ENCODE measurements at regions not wholly inside any gene's neighbourhood (a gene's known extent, or its start where the extent isn't known, plus 50 kb on each side); places are given as distances from the start of the nearest gene placed in this dataset.

GRCh38 chr14:55845963-55846825 is 266.2 kb downstream of the KTN1 start:
- TF ChIP-seq HDGF (IDR thresholded peaks at IDR 0.05; ENCODE audit: borderline replicate concordance) (no peak), SP1 (IDR thresholded peaks at IDR 0.05) (no peak), BHLHE40 (IDR thresholded peaks at IDR 0.05; ENCODE audit: borderline replicate concordance) (no peak), TARDBP (IDR thresholded peaks at IDR 0.05) (no peak), LEF1 (IDR thresholded peaks at IDR 0.05; ENCODE audit: borderline replicate concordance) (no peak), SUZ12 (IDR thresholded peaks at IDR 0.05) (no peak), ZNF384 (IDR thresholded peaks at IDR 0.05) (no peak), ELF4 (IDR thresholded peaks at IDR 0.05) (no peak)

Measured in HEK293T (cell line).